Neural cell (in vitro differentiated cells): ENCODE measurements at regions not wholly inside any gene's neighbourhood (a gene's known extent, or its start where the extent isn't known, plus 50 kb on each side); places are given as distances from the start of the nearest gene placed in this dataset.

Experiments used
- H2AFZ ChIP-seq: fragments of 200-600, 300-800 bp; sonication (generic), shearing (Covaris generic); 2 replicates; pipeline ENCODE4 v1.6.0; 2014; ENCODE audit warnings: low read depth, mild to moderate bottlenecking, antibody characterized with exemption, low read length, moderate library complexity
- H3F3A ChIP-seq: fragments of 200-600 bp; shearing (Covaris generic); 2 replicates; pipeline ENCODE4 v1.6.1; 2016; ENCODE audit warnings: mild to moderate bottlenecking, moderate library complexity, mixed read lengths, antibody characterized with exemption, low read length; ENCODE audit not compliant: insufficient read depth, poor library complexity, severe bottlenecking
- H3K27ac ChIP-seq: fragments of 200-600, 300-800 bp; sonication (generic), shearing (Covaris generic); 2 replicates; pipeline ENCODE4 v1.5.1; 2014; ENCODE audit warnings: mild to moderate bottlenecking, low read length, moderate library complexity
- H3K27me3 ChIP-seq: fragments of 300-800, 200-600 bp; sonication (generic), shearing (Covaris generic); 2 replicates; pipeline ENCODE4 v1.6.0; 2014; ENCODE audit warnings: mild to moderate bottlenecking, low read depth, low read length, moderate library complexity; ENCODE audit not compliant: insufficient read depth
- H3K36me3 ChIP-seq: fragments of 300-800, 200-600 bp; sonication (generic), shearing (Covaris generic); 2 replicates; pipeline ENCODE4 v1.5.1; 2014; ENCODE audit warnings: mild to moderate bottlenecking, antibody characterized with exemption, low read length, moderate library complexity; ENCODE audit not compliant: insufficient read depth
- H3K4me2 ChIP-seq: fragments of 300-800, 200-600 bp; sonication (generic), shearing (Covaris generic); 2 replicates; pipeline ENCODE4 v1.6.0; 2014; ENCODE audit warnings: mild to moderate bottlenecking, low read length
- H3K4me3 ChIP-seq: fragments of 300-800, 200-600 bp; sonication (generic), shearing (Covaris generic); 2 replicates; pipeline ENCODE4 v1.5.1; 2014; ENCODE audit warnings: mild to moderate bottlenecking, low read length, moderate library complexity
- H3K79me2 ChIP-seq: fragments of 200-600 bp; shearing (Covaris generic); replicated peaks from 2 replicates; pipeline ENCODE4 v1.6.0; 2014; ENCODE audit warnings: mild to moderate bottlenecking, low read length, moderate library complexity; ENCODE audit not compliant: insufficient read depth
- H3K9ac ChIP-seq: fragments of 300-800, 200-600 bp; sonication (generic), shearing (Covaris generic); 2 replicates; pipeline ENCODE4 v1.6.1; 2016; ENCODE audit warnings: mild to moderate bottlenecking, low read length, mixed read lengths
- H3K9me2 ChIP-seq: fragments of 200-600 bp; shearing (Covaris generic); 2 replicates; pipeline ENCODE4 v1.6.1; 2016; ENCODE audit warnings: mild to moderate bottlenecking, low read length, mixed read lengths; ENCODE audit not compliant: insufficient read depth
- H3K9me3 ChIP-seq: fragments of 200-600, 300-800 bp; sonication (generic), shearing (Covaris generic); 2 replicates; pipeline ENCODE4 v1.6.1; 2016; ENCODE audit warnings: mild to moderate bottlenecking, mixed run types, low read length, moderate library complexity, mixed read lengths
- H4K20me1 ChIP-seq: fragments of 200-600 bp; shearing (Covaris generic); 2 replicates; pipeline ENCODE4 v1.6.1; 2016; ENCODE audit warnings: mild to moderate bottlenecking, mixed run types; ENCODE audit not compliant: insufficient read depth
- CTCF ChIP-seq: fragments of 450-650 bp; IDR thresholded peaks from 2 replicates; pipeline ENCODE4 v1.5.1; 2014; ENCODE audit warnings: antibody characterized with exemption, mild to moderate bottlenecking, moderate library complexity; ENCODE audit not compliant: poor library complexity, severe bottlenecking
- EP300 ChIP-seq: fragments of 450-650 bp; conservative IDR thresholded peaks from 2 replicates; pipeline ENCODE4 v1.6.1; 2014; ENCODE audit warnings: antibody characterized with exemption, mild to moderate bottlenecking, moderate library complexity; ENCODE audit not compliant: poor library complexity, severe bottlenecking
- EZH2 ChIP-seq: fragments of 200-600, 300-800 bp; shearing (Covaris generic), sonication (generic); IDR thresholded peaks from 2 replicates; pipeline ENCODE4 v1.6.1; 2014; ENCODE audit warnings: antibody characterized with exemption, low read length, borderline replicate concordance, mild to moderate bottlenecking; ENCODE audit not compliant: insufficient read depth, poor library complexity, severe bottlenecking
- MXI1 ChIP-seq: fragments of 450-650 bp; conservative IDR thresholded peaks from 2 replicates; pipeline ENCODE4 v1.6.1; 2014; ENCODE audit warnings: antibody characterized with exemption, mild to moderate bottlenecking; ENCODE audit not compliant: poor library complexity, severe bottlenecking
- POLR2AphosphoS5 ChIP-seq: IDR thresholded peaks from 2 replicates; pipeline ENCODE4 v1.6.1; 2012
- RAD21 ChIP-seq: fragments of 450-650 bp; conservative IDR thresholded peaks from 2 replicates; pipeline ENCODE4 v1.6.1; 2014; ENCODE audit warnings: antibody characterized with exemption, mild to moderate bottlenecking, moderate library complexity
- SMC3 ChIP-seq: fragments of 450-650 bp; conservative IDR thresholded peaks from 2 replicates; pipeline ENCODE4 v1.6.1; 2014; ENCODE audit warnings: antibody characterized with exemption, mild to moderate bottlenecking, moderate library complexity; ENCODE audit not compliant: poor library complexity
- TAF1 ChIP-seq: IDR thresholded peaks from 2 replicates; pipeline ENCODE4 v1.6.1; 2012; ENCODE audit warnings: low read depth
- TF ChIP-seq, protein P1 (sequence below): IDR thresholded peaks from 2 replicates; pipeline ENCODE4 v1.6.1; 2012; ENCODE audit warnings: borderline replicate concordance

DNA sequence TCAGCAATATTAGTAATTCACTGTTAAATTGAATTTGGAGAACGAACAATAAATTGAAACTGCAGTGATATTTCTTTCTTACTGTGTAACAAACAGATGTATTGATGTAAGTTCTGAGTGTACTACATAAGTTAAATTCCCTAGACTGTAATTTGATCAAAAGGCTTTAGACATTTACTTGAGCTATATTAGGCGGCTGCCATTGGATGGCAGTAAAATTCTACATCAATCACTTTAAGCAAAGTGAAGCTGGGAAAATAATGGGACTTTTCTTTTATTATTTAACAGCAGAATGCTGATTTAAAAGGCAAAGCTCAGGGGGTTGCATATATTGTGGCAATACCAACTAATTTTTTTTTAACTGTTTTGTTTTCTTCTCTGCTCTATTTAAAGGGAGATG, 212.6 kb upstream of the PLSCR5 start:
- TF ChIP-seq MXI1, result no peak
- no peak for TF ChIP-seq TAF1
- TF ChIP-seq EZH2, result no peak
- no peak for TF ChIP-seq POLR2AphosphoS5
- TF ChIP-seq CTCF, result peak; percentile 81
- TF ChIP-seq EP300, result peak; percentile 29
- TF ChIP-seq, protein P1, sequence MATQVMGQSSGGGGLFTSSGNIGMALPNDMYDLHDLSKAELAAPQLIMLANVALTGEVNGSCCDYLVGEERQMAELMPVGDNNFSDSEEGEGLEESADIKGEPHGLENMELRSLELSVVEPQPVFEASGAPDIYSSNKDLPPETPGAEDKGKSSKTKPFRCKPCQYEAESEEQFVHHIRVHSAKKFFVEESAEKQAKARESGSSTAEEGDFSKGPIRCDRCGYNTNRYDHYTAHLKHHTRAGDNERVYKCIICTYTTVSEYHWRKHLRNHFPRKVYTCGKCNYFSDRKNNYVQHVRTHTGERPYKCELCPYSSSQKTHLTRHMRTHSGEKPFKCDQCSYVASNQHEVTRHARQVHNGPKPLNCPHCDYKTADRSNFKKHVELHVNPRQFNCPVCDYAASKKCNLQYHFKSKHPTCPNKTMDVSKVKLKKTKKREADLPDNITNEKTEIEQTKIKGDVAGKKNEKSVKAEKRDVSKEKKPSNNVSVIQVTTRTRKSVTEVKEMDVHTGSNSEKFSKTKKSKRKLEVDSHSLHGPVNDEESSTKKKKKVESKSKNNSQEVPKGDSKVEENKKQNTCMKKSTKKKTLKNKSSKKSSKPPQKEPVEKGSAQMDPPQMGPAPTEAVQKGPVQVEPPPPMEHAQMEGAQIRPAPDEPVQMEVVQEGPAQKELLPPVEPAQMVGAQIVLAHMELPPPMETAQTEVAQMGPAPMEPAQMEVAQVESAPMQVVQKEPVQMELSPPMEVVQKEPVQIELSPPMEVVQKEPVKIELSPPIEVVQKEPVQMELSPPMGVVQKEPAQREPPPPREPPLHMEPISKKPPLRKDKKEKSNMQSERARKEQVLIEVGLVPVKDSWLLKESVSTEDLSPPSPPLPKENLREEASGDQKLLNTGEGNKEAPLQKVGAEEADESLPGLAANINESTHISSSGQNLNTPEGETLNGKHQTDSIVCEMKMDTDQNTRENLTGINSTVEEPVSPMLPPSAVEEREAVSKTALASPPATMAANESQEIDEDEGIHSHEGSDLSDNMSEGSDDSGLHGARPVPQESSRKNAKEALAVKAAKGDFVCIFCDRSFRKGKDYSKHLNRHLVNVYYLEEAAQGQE, result no peak
- TF ChIP-seq RAD21, result peak; percentile 89
- TF ChIP-seq SMC3, result peak; percentile 91
- Histone ChIP-seq H3K79me2 (no peaks in the 10 kb centered on the region), H3K4me3 (no peak overlapping the region), H3K9ac (no peak overlapping the region), H3K36me3 (no peaks in the 10 kb centered on the region), H3K9me2 (no peaks in the 10 kb centered on the region), H3K4me2 (no peak overlapping the region), H4K20me1 (no peaks in the 10 kb centered on the region), H3K27me3 (no peaks in the 10 kb centered on the region), H3K9me3 (no peaks in the 10 kb centered on the region), H3K27ac (no peak overlapping the region), H2AFZ (no peak overlapping the region), H3F3A (no peaks in the 10 kb centered on the region)

DNA sequence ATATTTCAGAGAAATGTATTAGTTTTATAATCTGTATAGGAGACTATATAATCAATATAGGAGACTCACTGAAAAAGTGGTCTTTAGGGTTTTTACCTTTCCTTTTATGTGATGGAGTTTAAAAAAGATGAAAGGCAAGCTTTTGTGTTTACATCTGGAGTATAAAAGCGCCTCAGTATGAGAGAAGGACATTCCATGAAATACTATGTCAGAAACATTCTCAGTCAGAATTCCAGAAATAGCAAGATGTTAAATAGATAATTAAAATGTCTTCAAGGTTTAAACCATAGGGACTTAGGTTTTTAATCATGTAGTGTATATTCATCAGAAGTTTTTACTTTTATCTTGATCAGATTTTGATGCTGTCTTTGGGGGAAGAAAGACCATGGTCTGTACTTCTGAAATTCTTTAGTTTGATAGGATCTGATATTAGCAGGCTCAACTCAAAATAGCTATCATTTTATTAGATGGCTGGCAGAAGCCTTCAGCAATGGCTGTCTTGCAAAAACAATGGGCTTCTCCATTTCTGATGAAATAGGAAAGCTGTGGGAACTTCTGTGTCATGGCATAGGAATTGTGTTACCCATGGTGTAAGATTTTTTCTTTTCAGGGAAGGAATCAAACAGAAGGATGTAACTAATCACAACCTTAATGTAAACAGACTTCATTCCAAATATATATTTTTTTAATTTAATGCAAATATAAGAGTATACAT, 209.6 kb upstream of the PLSCR5 start:
- H3K9me3 ChIP-seq, result no peaks in the 10 kb centered on the region
- no peaks in the 10 kb centered on the region for H3K9me2 ChIP-seq
- no peak overlapping the region for H3K27ac ChIP-seq
- H3K27me3 ChIP-seq, result no peaks in the 10 kb centered on the region
- H3K79me2 ChIP-seq, result no peaks in the 10 kb centered on the region
- H3K4me3 ChIP-seq, result no peak overlapping the region
- H3K4me2 ChIP-seq, result no peak overlapping the region
- no peak overlapping the region for H2AFZ ChIP-seq
- no peaks in the 10 kb centered on the region for H3K36me3 ChIP-seq
- H4K20me1 ChIP-seq, result no peaks in the 10 kb centered on the region
- H3K9ac ChIP-seq, result no peak overlapping the region
- H3F3A ChIP-seq, result no peaks in the 10 kb centered on the region
- TF ChIP-seq SMC3 (no peak), TAF1 (no peak), POLR2AphosphoS5 (no peak), RAD21 (no peak)
